22Rv1 (cell line): ENCODE measurements at regions not wholly inside any gene's neighbourhood (a gene's known extent, or its start where the extent isn't known, plus 50 kb on each side); places are given as distances from the start of the nearest gene placed in this dataset.

Source experiments
- ZFX ChIP-seq: fragments of 450-650 bp; IDR thresholded peaks from 2 replicates; pipeline ENCODE4 v1.6.1; 2017; ENCODE audit warnings: antibody characterized with exemption, borderline replicate concordance
- TF ChIP-seq, protein P1 (sequence below): fragments of 450-650 bp; IDR thresholded peaks from 2 replicates; pipeline ENCODE4 v1.5.1; 2017; ENCODE audit warnings: mild to moderate bottlenecking

GRCh38 chr16:6027733-6028132, 930.1 kb upstream of the EEF2KMT start:
- TF ChIP-seq, protein P1, sequence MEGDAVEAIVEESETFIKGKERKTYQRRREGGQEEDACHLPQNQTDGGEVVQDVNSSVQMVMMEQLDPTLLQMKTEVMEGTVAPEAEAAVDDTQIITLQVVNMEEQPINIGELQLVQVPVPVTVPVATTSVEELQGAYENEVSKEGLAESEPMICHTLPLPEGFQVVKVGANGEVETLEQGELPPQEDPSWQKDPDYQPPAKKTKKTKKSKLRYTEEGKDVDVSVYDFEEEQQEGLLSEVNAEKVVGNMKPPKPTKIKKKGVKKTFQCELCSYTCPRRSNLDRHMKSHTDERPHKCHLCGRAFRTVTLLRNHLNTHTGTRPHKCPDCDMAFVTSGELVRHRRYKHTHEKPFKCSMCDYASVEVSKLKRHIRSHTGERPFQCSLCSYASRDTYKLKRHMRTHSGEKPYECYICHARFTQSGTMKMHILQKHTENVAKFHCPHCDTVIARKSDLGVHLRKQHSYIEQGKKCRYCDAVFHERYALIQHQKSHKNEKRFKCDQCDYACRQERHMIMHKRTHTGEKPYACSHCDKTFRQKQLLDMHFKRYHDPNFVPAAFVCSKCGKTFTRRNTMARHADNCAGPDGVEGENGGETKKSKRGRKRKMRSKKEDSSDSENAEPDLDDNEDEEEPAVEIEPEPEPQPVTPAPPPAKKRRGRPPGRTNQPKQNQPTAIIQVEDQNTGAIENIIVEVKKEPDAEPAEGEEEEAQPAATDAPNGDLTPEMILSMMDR = no peak
- TF ChIP-seq ZFX = no peak
